Pancreas (tissue), 10 donors: ENCODE measurements at regions not wholly inside any gene's neighbourhood (a gene's known extent, or its start where the extent isn't known, plus 50 kb on each side); places are given as distances from the start of the nearest gene placed in this dataset.
"Not testable (repeated sequence)": the region's sequence is repeated elsewhere in the genome, so short reads cannot be mapped to it uniquely, and the experiment has no call there.

Experiments used
- ATAC-seq, 4 donors: fragments of 200-7000 bp; cut with Tn5 transposase; one replicate each; pipeline versions ENCODE4 v1.8.0 to v1.9.1; 2020; ENCODE audit warnings: mild to moderate bottlenecking in 4 of 4, moderate library complexity in 4 of 4
- DNase-seq, 6 donors: peaks; one replicate each; pipeline ENCODE4 v3.0.0-alpha.2; 2020
- FAIRE-seq: peaks from 2 replicates; lab custom pipeline; 2012; peaks lifted over from hg19 to GRCh38; lab: Jason Lieb, UNC
- H3K27ac ChIP-seq, 4 donors: fragments of 200-600 bp; sonication (generic); 1 replicate in 3 of 4; 2 replicates in 1 of 4; pipeline versions ENCODE4 v1.5.0 to v1.8.0; 2020
- H3K27me3 ChIP-seq, 4 donors: fragments of 200-600 bp; one replicate each; pipeline ENCODE4 v1.8.0; 2021
- H3K36me3 ChIP-seq, 3 donors: fragments of 200-600 bp; sonication (generic) in 1 of 3; one replicate each; pipeline versions ENCODE4 v1.5.0 to v1.8.0; 2020 to 2021
- H3K4me1 ChIP-seq, 3 donors: fragments of 200-600 bp; one replicate each; pipeline ENCODE4 v1.8.0; 2021
- H3K4me3 ChIP-seq, 4 donors: fragments of 200-600 bp; sonication (generic) in 2 of 4; one replicate each; pipeline versions ENCODE4 v1.5.0 to v1.8.0; 2020 to 2021
- H3K9me3 ChIP-seq, 4 donors: fragments of 200-600 bp; one replicate each; pipeline ENCODE4 v1.8.0; 2021
- WGBS, 2 donors: extraction: QIAGEN DNeasy Blood & Tissue Kit; methylation state at CpG; one replicate each; pipeline ENCODE4 v1.1.7; 2013; 5-methylcytosine and 5-hydroxymethylcytosine counted together
- intact Hi-C, 3 donors: fragments of 100-400 bp; cut with DNase I; formaldehyde crosslinking; loops; one replicate each; pipeline versions ENCODE4 v1.11.1 to v1.14.2; 2022
- TF ChIP-seq, protein P1 (sequence below), 4 donors: fragments of 200-600 bp; sonication (generic) in 3 of 4; IDR thresholded peaks; one replicate each; pipeline versions ENCODE4 v1.5.0 to v1.8.0; 2021; ENCODE audit warnings: antibody characterized with exemption in 4 of 4
- donor health status: healthy with polysubstance abuse.
- donor health status: DM: no; HTN: no; CAD: no; lungs with moderate emphysema.
- donor health status: DM: no; HTN: no; CAD: no.
- donor health status: control.
- donor health status: control.
- donor health status: Bipolar disorder and iron deficiency.
- donor health status: DM: yes; HTN: yes; CAD: no.
- donor health status: DM: no; HTN: no; CAD: no.
- donor health status: DM: no; HTN: no; CAD: no.
- donor health status: DM: yes; HTN: yes; CAD: no.

DNA sequence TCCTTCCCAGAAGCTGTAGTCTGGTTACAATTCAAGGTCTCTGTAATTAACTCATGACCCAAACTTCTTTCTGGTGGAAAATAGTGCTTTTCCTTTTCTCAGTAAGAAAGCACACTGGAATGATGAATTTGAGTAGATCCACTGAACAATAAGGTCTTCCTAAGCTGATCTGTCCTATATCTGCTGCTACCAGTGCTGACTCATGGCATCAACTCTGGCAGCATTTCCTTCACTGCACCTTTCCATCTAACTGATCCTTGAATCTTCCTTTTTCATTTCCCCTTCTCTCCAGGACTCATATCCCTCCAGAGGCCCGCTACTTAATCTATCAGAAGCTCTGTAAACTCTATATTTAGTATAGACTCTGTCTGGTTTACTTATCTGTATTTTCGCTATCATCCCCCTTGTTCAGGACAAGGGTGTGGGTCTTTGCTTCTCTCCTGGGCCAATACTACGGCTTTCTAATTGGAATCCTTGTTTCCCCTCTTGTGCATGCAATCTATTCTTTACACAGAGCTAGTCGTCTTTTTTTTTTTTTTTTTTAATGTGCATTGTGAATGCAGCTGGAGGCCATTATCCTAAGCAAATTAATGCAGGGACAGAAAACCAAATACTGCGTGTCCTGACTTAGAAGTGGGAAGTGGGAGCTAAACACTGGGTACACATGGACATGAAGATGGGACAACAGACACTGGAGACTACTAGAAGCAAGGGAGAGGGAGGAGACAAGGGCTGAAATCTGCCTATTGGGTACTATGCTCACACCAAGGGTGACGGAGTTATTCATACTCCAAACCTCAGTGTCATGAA lies 192.2 kb upstream of the RPS23 start:
- ATAC-seq (no peak), DNase-seq (no peak), FAIRE-seq (no peak)
- no peak overlapping the region for H3K4me3 ChIP-seq
- H3K4me1 ChIP-seq = no peaks in the 10 kb centered on the region
- no peaks in the 10 kb centered on the region for H3K36me3 ChIP-seq
- TF ChIP-seq, protein P1, sequence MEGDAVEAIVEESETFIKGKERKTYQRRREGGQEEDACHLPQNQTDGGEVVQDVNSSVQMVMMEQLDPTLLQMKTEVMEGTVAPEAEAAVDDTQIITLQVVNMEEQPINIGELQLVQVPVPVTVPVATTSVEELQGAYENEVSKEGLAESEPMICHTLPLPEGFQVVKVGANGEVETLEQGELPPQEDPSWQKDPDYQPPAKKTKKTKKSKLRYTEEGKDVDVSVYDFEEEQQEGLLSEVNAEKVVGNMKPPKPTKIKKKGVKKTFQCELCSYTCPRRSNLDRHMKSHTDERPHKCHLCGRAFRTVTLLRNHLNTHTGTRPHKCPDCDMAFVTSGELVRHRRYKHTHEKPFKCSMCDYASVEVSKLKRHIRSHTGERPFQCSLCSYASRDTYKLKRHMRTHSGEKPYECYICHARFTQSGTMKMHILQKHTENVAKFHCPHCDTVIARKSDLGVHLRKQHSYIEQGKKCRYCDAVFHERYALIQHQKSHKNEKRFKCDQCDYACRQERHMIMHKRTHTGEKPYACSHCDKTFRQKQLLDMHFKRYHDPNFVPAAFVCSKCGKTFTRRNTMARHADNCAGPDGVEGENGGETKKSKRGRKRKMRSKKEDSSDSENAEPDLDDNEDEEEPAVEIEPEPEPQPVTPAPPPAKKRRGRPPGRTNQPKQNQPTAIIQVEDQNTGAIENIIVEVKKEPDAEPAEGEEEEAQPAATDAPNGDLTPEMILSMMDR (IDR thresholded peaks at IDR 0.05) = no peak
- WGBS, 2 donors = 74 to 75% methylated on average over 6 of the region's 6 CpGs
- H3K9me3 ChIP-seq = no peaks in the 10 kb centered on the region
- intact Hi-C loops = no loop called here
- no peaks in the 10 kb centered on the region for H3K27me3 ChIP-seq
- no peak overlapping the region for H3K27ac ChIP-seq

DNA sequence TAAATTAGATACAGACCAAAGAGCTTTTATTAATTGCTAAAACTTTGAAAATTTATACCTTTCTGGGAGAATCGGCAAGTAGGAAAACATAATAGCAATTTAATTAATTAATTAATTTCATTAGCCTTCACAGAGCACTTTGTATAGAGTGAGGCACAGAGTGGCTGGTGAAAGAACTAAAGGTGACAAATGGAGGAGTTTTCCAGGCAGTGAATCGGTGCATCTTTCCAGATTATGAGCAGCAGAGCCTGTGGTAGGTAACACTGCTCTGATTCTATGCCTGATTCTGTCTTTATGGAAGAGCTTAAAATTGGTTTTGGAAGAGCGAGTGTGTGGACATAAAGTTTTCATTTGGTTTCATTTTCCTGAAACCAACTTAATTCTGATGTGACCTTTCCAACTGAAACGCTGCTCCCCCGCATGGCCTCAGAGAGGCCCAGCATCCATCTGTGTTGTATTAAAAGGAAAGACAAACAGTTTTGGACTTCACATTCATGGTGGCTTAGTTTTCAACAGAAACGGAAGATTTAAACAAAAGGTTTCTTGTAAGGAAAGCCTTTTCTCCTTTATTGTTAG lies 188.9 kb upstream of the RPS23 start:
- Histone ChIP-seq H3K4me1 (no peaks in the 10 kb centered on the region), H3K27ac (peak overlapping the region in 1 of 4 donors; percentile 8), H3K9me3 (no peaks in the 10 kb centered on the region), H3K36me3 (no peaks in the 10 kb centered on the region), H3K27me3 (no peaks in the 10 kb centered on the region), H3K4me3 (no peak overlapping the region)
- ATAC-seq (peak in 1 of 4 donors; percentile 46), FAIRE-seq (no peak), DNase-seq (no peak)
- intact Hi-C loops = no loop called here
- 82 to 83% methylated on average over 6 of the region's 6 CpGs for WGBS, 2 donors
- TF ChIP-seq, protein P1 (IDR thresholded peaks at IDR 0.05) = no peak

DNA sequence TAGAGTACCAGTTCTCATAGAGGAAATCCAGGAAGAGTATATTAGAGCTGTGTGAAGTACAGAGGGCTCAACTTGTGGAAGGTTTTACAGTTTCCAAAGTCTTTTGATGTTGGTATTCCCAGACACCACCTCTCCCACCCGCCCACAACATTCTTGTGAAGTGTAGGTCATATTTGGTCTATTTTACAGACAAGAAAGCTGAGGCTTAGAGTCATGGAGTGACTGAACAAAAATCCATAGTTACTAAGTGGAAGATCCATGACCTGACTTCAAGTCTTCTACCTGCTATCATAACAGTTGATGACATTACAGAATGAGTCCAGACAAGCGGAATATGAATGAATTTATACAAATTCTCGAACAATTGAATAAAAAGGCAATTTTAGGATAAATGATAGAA lies 187.1 kb upstream of the RPS23 start:
- TF ChIP-seq, protein P1 (IDR thresholded peaks at IDR 0.05) = no peak
- FAIRE-seq = no peak
- Histone ChIP-seq H3K27ac (no peak overlapping the region), H3K4me1 (no peaks in the 10 kb centered on the region), H3K36me3 (no peaks in the 10 kb centered on the region), H3K4me3 (no peak overlapping the region), H3K27me3 (no peaks in the 10 kb centered on the region), H3K9me3 (no peaks in the 10 kb centered on the region)
- no peak for ATAC-seq
- 79 to 84% methylated on average over 3 of the region's 3 CpGs for WGBS, 2 donors
- intact Hi-C loops = no loop called here
- no peak for DNase-seq

DNA sequence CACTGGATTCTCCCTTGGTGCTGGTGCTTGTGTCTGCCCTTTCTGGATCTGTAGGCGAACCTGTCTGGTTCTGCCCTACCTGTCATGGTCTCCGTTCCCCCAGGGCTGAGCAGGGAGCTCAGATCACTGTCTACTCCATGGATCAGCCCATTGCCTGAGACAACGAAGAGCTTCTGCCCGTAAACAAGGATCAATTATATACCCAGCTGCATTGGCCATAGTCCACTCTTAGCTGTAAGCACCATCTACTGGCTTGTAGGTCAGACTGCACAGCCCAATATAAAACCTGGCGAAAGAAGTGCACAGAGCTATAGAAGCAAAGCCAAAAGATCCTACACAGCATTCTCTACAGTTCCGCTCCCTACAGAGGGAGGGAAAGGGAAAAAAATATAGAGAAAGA lies 181.5 kb upstream of the RPS23 start:
- intact Hi-C loops = no loop called here
- TF ChIP-seq, protein P1 (IDR thresholded peaks at IDR 0.05) = no peak
- WGBS, 2 donors = 76 to 87% methylated on average over 6 of the region's 6 CpGs

DNA sequence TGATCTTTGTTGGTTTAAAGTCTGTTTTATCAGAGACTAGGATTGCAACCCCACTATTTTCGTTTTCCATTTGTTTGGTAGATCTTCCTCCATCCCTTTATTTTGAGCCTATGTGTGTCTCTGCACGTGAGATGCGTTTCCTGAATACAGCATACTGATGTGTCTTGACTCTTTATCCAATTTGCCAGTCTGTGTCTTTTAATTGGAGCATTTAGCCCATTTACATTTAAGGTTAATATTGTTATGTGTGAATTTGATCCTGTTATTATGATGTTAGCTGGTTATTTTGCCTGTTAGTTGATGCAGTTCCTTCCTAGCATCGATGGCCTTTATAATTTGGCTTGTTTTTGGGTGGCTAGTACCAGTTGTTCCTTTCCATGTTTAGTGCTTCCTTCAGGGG lies 177.2 kb upstream of the RPS23 start:
- DNase-seq, FAIRE-seq, intact Hi-C loops, H3K27me3 ChIP-seq, H3K9me3 ChIP-seq, H3K4me3 ChIP-seq, H3K36me3 ChIP-seq, H3K27ac ChIP-seq, ATAC-seq, H3K4me1 ChIP-seq: not testable (repeated sequence)
- 69 to 85% methylated on average over 4 of the region's 4 CpGs for WGBS, 2 donors

More for the DNA sequence above, 181.5 kb upstream of the RPS23 start:
- Histone ChIP-seq H3K36me3 (no peaks in the 10 kb centered on the region), H3K4me1 (no peaks in the 10 kb centered on the region), H3K27ac (no peak overlapping the region), H3K4me3 (no peak overlapping the region), H3K9me3 (no peaks in the 10 kb centered on the region), H3K27me3 (no peaks in the 10 kb centered on the region)
- no peak for ATAC-seq
- no peak for DNase-seq
- no peak for FAIRE-seq
